Inflammatory macrophage treated with lipopolysaccharide for 1 hour (primary cell): ENCODE measurements at regions not wholly inside any gene's neighbourhood (a gene's known extent, or its start where the extent isn't known, plus 50 kb on each side); places are given as distances from the start of the nearest gene placed in this dataset.
"Not testable (repeated sequence)": the region's sequence is repeated elsewhere in the genome, so short reads cannot be mapped to it uniquely, and the experiment has no call there.

ENCODE experiments used
- DNase-seq, 2 donors: peaks; one replicate each; pipeline ENCODE4 v3.0.0-alpha.2; 2020 to 2022

- DNase-seq, result peak; percentile 3 to 28
Measured at GRCh38 chr4:115537387-115537786, 424.0 kb upstream of the NDST4 start.

- DNase-seq, result no peak
Measured at GRCh38 chr4:115529126-115529525, 415.7 kb upstream of the NDST4 start.

- not testable (repeated sequence) for DNase-seq
Measured at GRCh38 chr4:115519476-115519875, 406.1 kb upstream of the NDST4 start.

- no peak for DNase-seq
Measured at GRCh38 chr4:115515772-115516171, 402.4 kb upstream of the NDST4 start.

GRCh38 chr4:115515366-115515765 is 401.9 kb upstream of the NDST4 start:
- peak; percentile 1 to 10 for DNase-seq

GRCh38 chr4:115514675-115515074 is 401.3 kb upstream of the NDST4 start:
- DNase-seq, result no peak

- DNase-seq, result no peak
Measured at GRCh38 chr4:115505326-115505725, 391.9 kb upstream of the NDST4 start.

- DNase-seq, result no peak
Measured at GRCh38 chr4:115501656-115502055, 388.2 kb upstream of the NDST4 start.

- not testable (repeated sequence) for DNase-seq
Measured at GRCh38 chr4:115493770-115494169, 380.4 kb upstream of the NDST4 start.

GRCh38 chr4:115491686-115492085 is 378.3 kb upstream of the NDST4 start:
- no peak for DNase-seq

GRCh38 chr4:115489279-115489678 is 375.9 kb upstream of the NDST4 start:
- DNase-seq, result no peak

GRCh38 chr4:115485402-115485801 is 372.0 kb upstream of the NDST4 start:
- no peak for DNase-seq

GRCh38 chr4:115484479-115484878 is 371.1 kb upstream of the NDST4 start:
- no peak for DNase-seq

GRCh38 chr4:115470763-115471162 is 357.3 kb upstream of the NDST4 start:
- DNase-seq, result no peak

- DNase-seq, result not testable (repeated sequence)
Measured at GRCh38 chr4:115459301-115459700, 345.9 kb upstream of the NDST4 start.

- DNase-seq, result no peak
Measured at GRCh38 chr4:115456231-115456630, 342.8 kb upstream of the NDST4 start.

- DNase-seq, result no peak
Measured at GRCh38 chr4:115454228-115454627, 340.8 kb upstream of the NDST4 start.

- DNase-seq, result no peak
Measured at GRCh38 chr4:115453416-115453815, 340.0 kb upstream of the NDST4 start.

GRCh38 chr4:115452229-115452628 is 338.8 kb upstream of the NDST4 start:
- not testable (repeated sequence) for DNase-seq

GRCh38 chr4:115437739-115438138 is 324.3 kb upstream of the NDST4 start:
- no peak for DNase-seq

GRCh38 chr4:115433491-115433890 is 320.1 kb upstream of the NDST4 start:
- DNase-seq, result no peak

GRCh38 chr4:115430024-115430423 is 316.6 kb upstream of the NDST4 start:
- DNase-seq, result no peak

- DNase-seq, result no peak
Measured at GRCh38 chr4:115428455-115428854, 315.0 kb upstream of the NDST4 start.

- DNase-seq, result no peak
Measured at GRCh38 chr4:115424852-115425251, 311.4 kb upstream of the NDST4 start.

GRCh38 chr4:115418635-115419396 is 305.4 kb upstream of the NDST4 start:
- no peak for DNase-seq
